Endodermal cell (in vitro differentiated cells): ENCODE measurements at regions not wholly inside any gene's neighbourhood (a gene's known extent, or its start where the extent isn't known, plus 50 kb on each side); places are given as distances from the start of the nearest gene placed in this dataset.

Experiments
- DNase-seq: peaks from one replicate; pipeline ENCODE4 v3.0.0-alpha.2; 2017
- H3K27ac ChIP-seq: 2 replicates; pipeline ENCODE4 v1.5.1; 2013; ENCODE audit warnings: mild to moderate bottlenecking, low read depth, low read length, moderate library complexity
- H3K27me3 ChIP-seq: 2 replicates; pipeline ENCODE4 v1.6.1; 2013; ENCODE audit warnings: mild to moderate bottlenecking, low read length, moderate library complexity; ENCODE audit not compliant: insufficient read depth, control insufficient read depth, poor library complexity, severe bottlenecking
- H3K36me3 ChIP-seq: 2 replicates; pipeline ENCODE4 v1.7.0; 2013; ENCODE audit warnings: mild to moderate bottlenecking, low read length, moderate library complexity; ENCODE audit not compliant: control insufficient read depth, insufficient read depth
- H3K4me1 ChIP-seq: one replicate; pipeline ENCODE4 v1.7.0; 2013; ENCODE audit warnings: low read length; ENCODE audit not compliant: control insufficient read depth, insufficient read depth
- H3K4me3 ChIP-seq: 2 replicates; pipeline ENCODE4 v1.5.1; 2013; ENCODE audit warnings: mild to moderate bottlenecking, low read length, moderate library complexity
- H3K9ac ChIP-seq: 2 replicates; pipeline ENCODE4 v1.6.1; 2013; ENCODE audit warnings: mild to moderate bottlenecking, low read length, moderate library complexity; ENCODE audit not compliant: poor library complexity, severe bottlenecking; ENCODE audit errors: extremely low read depth
- H3K9me3 ChIP-seq: 2 replicates; pipeline ENCODE4 v1.6.1; 2013; ENCODE audit warnings: mild to moderate bottlenecking, low read length, moderate library complexity; ENCODE audit not compliant: control insufficient read depth
- H3K27ac Mint-ChIP-seq: 2 replicates; pipeline ENCODE4 v1.8.0; 2020; ENCODE audit warnings: mixed read lengths
- H3K27me3 Mint-ChIP-seq: 2 replicates; pipeline ENCODE4 v1.8.0; 2021; ENCODE audit warnings: mild to moderate bottlenecking, mixed read lengths; ENCODE audit not compliant: insufficient read depth
- H3K36me3 Mint-ChIP-seq: 2 replicates; pipeline ENCODE4 v1.8.0; 2020; ENCODE audit warnings: low read depth, mixed read lengths
- H3K4me1 Mint-ChIP-seq: 2 replicates; pipeline ENCODE4 v1.8.0; 2020; ENCODE audit warnings: mixed read lengths
- H3K4me3 Mint-ChIP-seq: 2 replicates; pipeline ENCODE4 v1.8.0; 2020; ENCODE audit warnings: mild to moderate bottlenecking, moderate library complexity, mixed read lengths
- H3K9me3 Mint-ChIP-seq: 2 replicates; pipeline ENCODE4 v1.8.0; 2020; ENCODE audit warnings: mild to moderate bottlenecking, mixed read lengths
- WGBS, 2 experiments: methylation state at CpG; one replicate each; pipeline versions ENCODE4 v1.1.5 to v1.1.7; 2013; ENCODE audit warnings: missing lambda C conversion rate in 2 of 2, mixed read lengths in 1 of 2; ENCODE audit not compliant: insufficient coverage in 1 of 2, insufficient read length in 1 of 2; 5-methylcytosine and 5-hydroxymethylcytosine counted together
- TF ChIP-seq, protein P1 (sequence below): fragments of 200-600 bp; sonication (generic); conservative IDR thresholded peaks from 2 replicates; pipeline ENCODE4 v1.5.0; 2021; ENCODE audit warnings: antibody characterized with exemption, mild to moderate bottlenecking

DNA sequence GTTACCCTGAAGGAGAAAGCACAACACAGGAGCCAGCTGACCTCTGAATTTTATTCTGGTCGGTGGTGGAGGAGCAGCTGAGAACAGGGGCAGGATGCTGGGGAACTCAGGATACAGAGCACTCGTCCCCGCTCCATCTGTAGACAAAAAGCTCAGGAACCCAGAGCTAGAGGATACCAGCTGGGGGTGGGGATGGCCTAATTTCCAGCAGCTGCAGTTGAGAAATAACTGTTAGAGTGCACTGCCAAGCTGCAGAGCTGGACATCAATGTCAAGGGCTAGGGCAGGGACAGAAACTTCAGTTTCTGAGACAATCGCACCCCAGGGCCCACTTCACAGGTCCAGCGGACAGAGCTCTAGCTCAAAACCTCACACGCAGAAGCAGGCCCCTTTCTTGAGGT lies 122.1 kb upstream of the GUCY1A1 start:
- no peak overlapping the region for H3K9ac ChIP-seq
- H3K4me1 Mint-ChIP-seq = no peaks in the 10 kb centered on the region
- DNase-seq = no peak
- H3K27me3 Mint-ChIP-seq = no peaks in the 10 kb centered on the region
- no peak overlapping the region for H3K4me3 ChIP-seq
- WGBS, 2 experiments = 86 to 94% methylated on average over 5 to 6 of the region's 6 CpGs
- H3K4me3 Mint-ChIP-seq = no peak overlapping the region
- H3K9me3 ChIP-seq = peaks cover 10% of the 10 kb centered on the region
- no peaks in the 10 kb centered on the region for H3K27me3 ChIP-seq
- TF ChIP-seq, protein P1, sequence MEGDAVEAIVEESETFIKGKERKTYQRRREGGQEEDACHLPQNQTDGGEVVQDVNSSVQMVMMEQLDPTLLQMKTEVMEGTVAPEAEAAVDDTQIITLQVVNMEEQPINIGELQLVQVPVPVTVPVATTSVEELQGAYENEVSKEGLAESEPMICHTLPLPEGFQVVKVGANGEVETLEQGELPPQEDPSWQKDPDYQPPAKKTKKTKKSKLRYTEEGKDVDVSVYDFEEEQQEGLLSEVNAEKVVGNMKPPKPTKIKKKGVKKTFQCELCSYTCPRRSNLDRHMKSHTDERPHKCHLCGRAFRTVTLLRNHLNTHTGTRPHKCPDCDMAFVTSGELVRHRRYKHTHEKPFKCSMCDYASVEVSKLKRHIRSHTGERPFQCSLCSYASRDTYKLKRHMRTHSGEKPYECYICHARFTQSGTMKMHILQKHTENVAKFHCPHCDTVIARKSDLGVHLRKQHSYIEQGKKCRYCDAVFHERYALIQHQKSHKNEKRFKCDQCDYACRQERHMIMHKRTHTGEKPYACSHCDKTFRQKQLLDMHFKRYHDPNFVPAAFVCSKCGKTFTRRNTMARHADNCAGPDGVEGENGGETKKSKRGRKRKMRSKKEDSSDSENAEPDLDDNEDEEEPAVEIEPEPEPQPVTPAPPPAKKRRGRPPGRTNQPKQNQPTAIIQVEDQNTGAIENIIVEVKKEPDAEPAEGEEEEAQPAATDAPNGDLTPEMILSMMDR = no peak
- no peaks in the 10 kb centered on the region for H3K4me1 ChIP-seq
- no peaks in the 10 kb centered on the region for H3K36me3 ChIP-seq
- no peak overlapping the region for H3K27ac Mint-ChIP-seq
- H3K36me3 Mint-ChIP-seq = no peaks in the 10 kb centered on the region
- no peak overlapping the region for H3K27ac ChIP-seq
- H3K9me3 Mint-ChIP-seq = peaks cover 6% of the 10 kb centered on the region

DNA sequence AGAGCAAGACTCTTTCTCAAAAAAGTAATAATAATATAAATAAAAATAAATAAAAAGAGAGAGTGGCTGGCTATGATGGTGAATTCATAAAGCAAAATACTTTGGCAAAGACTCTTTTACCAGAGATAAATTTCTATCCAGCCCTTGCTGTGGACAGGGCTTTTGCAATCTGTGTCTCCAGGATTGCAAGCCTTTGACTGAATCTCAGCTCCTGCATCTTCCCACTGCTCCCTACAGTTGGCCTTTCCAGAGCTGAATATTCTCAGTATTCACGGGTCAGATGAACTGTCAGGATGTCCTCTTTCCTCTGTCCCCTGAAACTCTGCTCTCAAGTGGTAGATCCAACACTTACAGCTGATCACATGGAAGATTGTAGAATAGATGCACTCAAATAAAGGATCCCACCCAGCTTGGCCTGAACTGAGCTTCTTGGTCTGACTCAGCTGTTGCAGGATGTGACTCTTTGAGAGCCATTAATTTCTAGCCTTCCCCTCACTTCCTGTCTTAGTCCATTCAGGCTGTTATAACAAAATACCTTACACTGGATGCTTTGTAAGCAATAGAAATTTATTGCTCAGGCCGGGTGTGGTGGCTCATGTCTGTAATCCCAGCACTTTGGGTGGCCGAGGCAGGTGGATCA lies 123.4 kb upstream of the GUCY1A1 start:
- Histone ChIP-seq H3K9me3 (peaks cover 10% of the 10 kb centered on the region), H3K4me3 (no peak overlapping the region), H3K36me3 (no peaks in the 10 kb centered on the region), H3K9ac (no peak overlapping the region), H3K4me1 (no peaks in the 10 kb centered on the region), H3K27ac (no peak overlapping the region), H3K27me3 (no peaks in the 10 kb centered on the region)
- Mint-ChIP-seq H3K4me1 (no peaks in the 10 kb centered on the region), H3K9me3 (peaks cover 6% of the 10 kb centered on the region), H3K36me3 (no peaks in the 10 kb centered on the region), H3K27ac (no peak overlapping the region), H3K4me3 (no peak overlapping the region), H3K27me3 (no peaks in the 10 kb centered on the region)
- no peak for DNase-seq
- TF ChIP-seq, protein P1 = no peak
- 93% methylated on average over 3 of the region's 3 CpGs; no CpG with 5 or more reads in 1 of the 2 experiments for WGBS, 2 experiments

DNA sequence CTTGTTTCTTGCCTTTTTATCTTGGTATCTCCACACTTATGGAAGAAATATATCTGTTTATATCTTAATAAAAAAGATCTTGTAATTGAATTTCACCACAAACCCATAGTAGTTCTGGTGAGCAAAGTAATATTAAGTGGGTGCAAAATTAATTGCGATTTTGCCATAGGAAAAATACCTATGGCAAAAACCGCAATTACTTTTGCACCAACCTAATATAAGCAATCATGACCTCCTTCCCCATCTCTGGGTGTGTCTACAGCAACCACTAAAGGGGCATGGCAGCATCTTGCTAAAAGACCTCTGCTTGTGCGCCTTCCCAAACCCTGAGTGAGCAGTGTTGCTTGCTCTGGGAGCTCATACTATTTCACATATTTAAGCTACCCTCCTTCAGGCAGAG lies 124.2 kb upstream of the GUCY1A1 start:
- H3K9me3 Mint-ChIP-seq = peaks cover 6% of the 10 kb centered on the region

More for the DNA sequence above, 124.2 kb upstream of the GUCY1A1 start:
- no peak overlapping the region for H3K4me3 Mint-ChIP-seq
- H3K27ac ChIP-seq = no peak overlapping the region
- TF ChIP-seq, protein P1 = no peak
- H3K4me1 Mint-ChIP-seq = no peaks in the 10 kb centered on the region
- peaks cover 10% of the 10 kb centered on the region for H3K9me3 ChIP-seq
- no peaks in the 10 kb centered on the region for H3K27me3 ChIP-seq
- no peaks in the 10 kb centered on the region for H3K36me3 ChIP-seq
- H3K36me3 Mint-ChIP-seq = no peaks in the 10 kb centered on the region
- no peaks in the 10 kb centered on the region for H3K4me1 ChIP-seq
- H3K9ac ChIP-seq = no peak overlapping the region
- DNase-seq = no peak
- no peak overlapping the region for H3K27ac Mint-ChIP-seq
- H3K27me3 Mint-ChIP-seq = no peaks in the 10 kb centered on the region
- H3K4me3 ChIP-seq = no peak overlapping the region
- WGBS, 2 experiments = 89% methylated on average over 3 of the region's 3 CpGs; no CpG with 5 or more reads in 1 of the 2 experiments
